ENCODE measurements at regions not wholly inside any gene's neighbourhood (a gene's known extent, or its start where the extent isn't known, plus 50 kb on each side); places are given as distances from the start of the nearest gene placed in this dataset.

DNA sequence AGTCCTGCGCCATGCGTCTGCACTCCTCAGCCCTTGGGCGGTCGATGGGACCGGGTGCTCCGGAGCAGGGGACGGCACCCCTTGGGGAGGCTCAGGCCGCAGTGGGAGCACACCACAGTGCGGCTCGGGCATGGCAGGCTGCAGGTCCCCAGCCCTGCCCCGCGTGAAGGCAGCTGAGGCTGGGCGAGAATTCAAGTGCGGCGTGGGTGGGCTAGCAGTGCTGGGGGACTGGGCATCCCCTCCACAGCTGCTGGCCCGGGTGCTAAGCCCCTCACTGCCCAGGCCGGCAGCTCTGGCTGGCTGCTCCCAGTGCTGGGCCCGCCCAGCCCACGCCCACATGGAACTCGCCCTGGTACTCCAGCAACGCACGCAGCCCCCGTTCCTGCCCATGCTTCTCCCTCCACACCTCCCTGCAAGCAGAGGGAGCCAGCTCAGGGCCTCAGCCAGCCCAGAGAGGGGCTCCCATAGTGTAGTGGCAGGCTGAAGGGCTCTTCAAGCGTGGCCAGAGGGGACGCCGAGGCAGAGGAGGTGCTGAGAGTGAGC is 198.3 kb upstream of the CNTNAP5 start:
- TF ChIP-seq EP300 (IDR thresholded peaks at IDR 0.05) (no peak), CTCF (IDR thresholded peaks at IDR 0.05) (no peak)

Measured in ovary (tissue), 3 donors.